C1 segment of cervical spinal cord (tissue), 14 donors: ENCODE measurements at regions not wholly inside any gene's neighbourhood (a gene's known extent, or its start where the extent isn't known, plus 50 kb on each side); places are given as distances from the start of the nearest gene placed in this dataset.
"Not testable (repeated sequence)": the region's sequence is repeated elsewhere in the genome, so short reads cannot be mapped to it uniquely, and the experiment has no call there.

Experiments
- DNase-seq, 14 donors: peaks; one replicate each; lab custom pipeline; 2025; lab: John Stamatoyannopoulos, UW

DNA sequence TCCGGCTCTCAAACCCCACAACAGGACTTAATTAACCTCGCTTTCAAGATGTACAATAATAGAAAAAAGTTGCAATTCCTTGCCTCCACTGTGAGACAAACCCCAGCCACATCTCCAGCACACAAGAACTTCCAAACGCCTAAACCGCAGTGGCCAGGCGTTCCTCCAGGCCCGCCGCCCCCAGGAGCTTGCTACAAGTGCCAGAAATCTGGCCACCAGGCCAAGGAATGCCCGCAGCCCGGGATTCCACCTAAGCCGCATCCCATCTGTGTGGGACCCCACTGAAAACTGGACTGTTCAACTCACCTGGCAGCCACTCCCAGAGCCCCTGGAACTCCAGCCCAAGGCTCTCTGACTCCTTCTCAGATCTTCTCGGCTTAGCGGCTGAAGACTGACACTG, 262.5 kb downstream of the SMARCA2 start:
- not testable (repeated sequence) for DNase-seq

DNA sequence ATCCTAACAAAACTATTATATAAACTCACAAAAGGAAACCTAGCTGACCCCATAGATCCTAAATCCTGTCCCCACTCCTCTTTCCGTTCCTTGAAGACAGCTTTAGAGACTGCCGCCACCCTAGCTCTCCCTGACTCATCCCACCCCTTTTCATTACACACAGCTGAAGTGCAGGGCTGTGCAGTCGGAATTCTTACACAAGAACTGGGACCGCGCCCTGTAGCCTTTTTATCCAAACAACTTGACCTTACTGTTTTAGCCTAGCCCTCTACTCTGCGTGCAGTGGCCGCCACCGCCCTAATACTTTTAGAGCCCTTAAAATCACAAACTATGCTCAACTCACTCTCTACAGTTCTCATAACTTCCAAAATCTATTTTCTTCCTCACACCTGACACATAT, 264.0 kb downstream of the SMARCA2 start:
- not testable (repeated sequence) for DNase-seq

DNA sequence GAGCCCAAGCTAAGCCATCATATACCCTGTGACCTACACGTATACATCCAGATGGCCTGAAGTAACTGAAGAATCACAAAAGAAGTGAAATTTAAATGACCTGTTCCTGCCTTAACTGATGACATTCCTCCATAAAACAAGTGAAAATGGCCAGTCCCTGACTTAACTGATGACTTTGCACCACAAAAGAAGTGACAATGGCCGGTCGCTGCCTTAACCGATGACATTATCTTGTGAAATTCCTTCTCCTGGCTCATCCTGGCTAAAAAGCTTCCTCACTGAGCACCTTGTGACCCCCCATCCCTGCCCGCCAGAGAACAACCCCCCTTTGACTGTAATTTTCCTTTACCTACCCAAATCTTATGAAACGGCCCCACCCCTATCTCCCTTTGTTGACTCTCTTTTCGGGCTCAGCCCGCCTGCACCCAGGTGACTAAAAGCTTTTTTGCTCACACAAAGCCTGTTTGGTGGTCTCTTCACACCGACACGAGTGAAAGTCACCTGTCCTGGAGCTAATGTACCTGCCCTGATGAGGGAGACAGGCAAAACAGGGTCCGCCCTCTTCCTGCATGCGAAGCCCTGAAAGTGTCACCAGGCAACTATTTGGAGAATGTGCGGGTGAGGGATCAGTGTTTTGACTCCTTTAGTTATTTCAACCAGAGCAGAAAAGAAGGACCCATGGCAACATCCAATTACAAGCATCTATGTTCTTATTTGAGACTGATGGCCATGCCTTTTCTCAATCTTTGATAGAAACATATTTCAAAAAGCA, 266.1 kb downstream of the SMARCA2 start:
- no peak for DNase-seq

DNA sequence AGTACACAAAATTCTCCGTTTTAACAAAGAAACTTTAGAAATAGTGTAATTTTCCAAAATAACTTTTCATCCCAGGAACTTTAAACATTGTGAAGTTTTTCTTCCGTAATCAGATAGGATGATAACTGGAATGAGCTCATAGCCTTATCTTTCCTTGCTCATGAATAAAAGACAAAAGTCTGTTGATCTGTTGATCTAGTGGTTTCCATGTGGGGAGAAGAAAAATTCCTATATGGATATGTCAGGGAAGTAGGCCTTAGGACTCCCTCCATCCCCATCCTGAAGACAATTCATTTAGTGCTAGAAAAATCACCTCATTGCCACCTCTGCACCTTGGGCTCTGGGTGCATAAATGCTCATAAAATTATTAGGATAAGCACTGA, 266.6 kb downstream of the SMARCA2 start:
- no peak for DNase-seq

DNA sequence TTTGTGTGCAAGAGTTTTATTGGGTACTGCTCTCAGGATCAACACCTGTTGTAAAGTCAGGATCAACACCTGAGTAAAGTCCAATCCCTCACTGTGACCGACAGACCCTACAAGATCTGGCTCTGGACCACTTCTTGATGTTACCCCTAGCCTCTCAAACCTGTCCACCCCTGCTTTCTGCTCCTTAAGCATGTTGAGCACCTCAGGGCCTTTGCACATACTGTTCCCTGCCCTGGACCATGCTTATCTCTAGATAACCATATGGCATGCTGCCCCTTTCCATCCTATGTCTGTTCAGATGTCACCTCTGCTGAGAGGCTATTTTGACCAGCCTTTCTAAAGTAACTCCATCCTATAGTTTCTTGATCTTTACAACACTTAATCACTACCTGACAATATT, 269.6 kb downstream of the SMARCA2 start:
- no peak for DNase-seq

DNA sequence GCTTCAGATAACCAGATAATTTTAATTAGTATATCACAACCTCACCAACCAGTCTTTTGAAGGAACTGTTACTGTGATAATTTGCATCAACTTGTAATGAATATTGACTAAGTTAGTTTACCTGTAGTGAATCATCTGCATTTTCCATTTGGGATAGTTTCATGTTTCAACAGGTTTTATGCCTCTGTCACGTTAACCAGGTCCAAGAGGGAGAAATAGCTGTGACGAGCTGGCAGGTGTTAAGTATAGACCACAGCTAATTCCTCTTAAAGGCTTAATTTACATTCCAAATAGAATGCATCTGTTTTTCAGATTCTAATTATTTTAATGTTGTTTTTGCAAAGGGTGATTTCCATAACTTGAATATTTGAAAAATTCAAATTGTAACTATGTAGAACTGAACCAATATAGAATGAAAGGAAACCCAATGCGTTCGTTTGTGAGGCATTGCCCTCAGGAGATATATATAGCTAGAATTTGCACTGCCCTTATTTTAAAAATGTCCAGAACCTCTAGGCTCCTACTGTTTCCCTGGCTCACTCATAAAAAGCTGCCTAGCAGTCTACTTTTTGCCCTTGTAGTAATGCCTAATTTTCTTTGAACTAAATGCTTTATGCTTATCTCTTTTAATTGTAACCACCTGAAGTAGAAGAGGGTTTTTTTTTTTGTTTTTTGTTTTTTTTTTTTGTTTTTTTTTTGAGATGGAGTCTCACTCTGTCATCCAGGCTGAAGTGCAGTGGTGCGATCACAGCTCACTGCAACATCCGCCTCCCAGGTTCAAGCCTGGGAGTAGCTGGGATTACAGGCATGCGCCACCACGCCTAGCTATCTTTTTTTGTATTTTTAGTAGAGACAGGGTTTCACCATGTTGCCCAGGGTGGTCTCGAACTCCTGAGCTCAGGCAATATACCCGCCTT, 270.5 kb downstream of the SMARCA2 start:
- DNase-seq: no peak

DNA sequence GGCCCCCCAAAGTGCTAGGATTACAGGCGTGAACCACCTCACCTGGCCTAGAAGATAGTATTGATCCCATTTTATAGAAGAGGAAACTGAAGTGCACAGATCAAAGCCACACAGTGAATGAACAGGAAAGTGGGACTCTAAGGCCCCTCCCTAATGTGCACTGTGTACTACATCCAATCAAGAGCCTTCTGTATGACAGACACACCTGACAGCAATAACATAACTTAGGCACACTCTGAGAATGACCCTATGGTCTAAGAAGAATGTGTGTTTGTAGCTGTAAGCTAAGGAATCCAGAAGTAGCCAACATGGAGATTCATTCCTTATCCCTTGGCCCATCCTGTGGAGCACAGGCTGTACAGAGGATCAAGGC, 271.2 kb downstream of the SMARCA2 start:
- no peak for DNase-seq

DNA sequence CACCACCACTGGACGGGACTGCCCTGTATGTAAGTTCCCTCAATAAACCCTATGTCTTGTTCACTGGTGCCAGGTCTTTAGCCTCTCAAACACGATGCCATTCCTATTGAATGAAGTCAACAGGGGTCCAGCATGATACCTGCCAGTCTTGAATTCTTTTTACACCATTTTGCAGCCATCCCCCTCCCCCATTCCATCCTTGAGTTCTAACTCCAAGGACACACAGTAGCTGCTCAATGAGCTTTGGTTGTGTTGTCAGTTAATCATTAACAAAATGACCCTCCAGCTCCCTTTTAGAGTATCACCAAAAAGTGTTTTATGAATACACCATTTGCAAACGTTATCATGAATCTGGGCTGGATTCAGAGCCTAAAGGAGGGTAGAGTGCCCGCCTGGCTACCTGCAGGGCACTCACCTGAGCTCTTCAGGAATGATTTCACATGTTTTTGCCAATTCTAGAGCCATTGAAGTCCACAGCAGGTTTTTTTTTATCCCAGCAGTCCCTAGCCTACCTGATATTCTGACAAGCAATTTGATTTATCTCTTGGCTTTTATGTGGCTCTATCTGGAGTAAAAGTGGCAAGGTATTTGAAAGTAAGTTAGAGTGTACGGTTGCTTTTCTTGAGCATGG, 271.8 kb downstream of the SMARCA2 start:
- no peak for DNase-seq

DNA sequence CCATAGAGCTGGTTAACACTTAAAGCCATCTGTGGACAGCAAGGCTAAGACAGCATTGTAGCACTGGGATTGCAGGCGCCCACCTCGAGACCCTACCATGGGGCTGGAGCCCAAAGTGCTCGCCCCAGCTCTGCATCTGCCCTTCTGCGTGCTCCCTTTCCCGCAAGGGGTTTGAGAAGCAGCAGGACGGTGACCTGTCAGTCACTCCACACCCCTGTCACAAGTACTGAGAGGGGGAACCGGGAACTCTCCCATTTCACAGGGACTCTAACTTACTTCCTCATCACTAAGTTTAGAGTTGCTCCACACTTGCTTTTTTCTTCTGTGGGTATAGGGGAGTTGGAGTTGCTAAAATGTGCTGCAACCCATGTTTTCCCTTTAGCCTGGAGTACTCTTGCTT, 273.2 kb downstream of the SMARCA2 start:
- no peak for DNase-seq

DNA sequence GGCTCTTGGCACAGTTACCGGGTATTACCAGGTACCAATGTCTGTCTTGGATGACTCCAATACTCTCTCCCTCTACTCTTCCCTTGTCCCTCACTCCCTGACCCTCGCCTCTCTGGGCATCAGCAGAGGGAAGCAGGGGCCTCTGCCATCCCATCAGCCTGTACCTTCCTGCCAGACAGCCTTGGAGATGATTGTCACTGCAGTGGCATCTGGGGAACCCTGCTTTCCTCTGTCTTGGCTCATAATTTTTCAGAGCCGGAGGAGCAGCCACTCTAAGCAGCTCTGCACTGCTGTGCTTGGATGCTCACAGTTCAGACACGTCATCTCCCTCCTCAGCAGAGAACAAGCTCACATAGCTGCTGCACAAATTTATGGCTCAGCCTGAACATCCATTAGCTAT, 274.1 kb downstream of the SMARCA2 start:
- no peak for DNase-seq

DNA sequence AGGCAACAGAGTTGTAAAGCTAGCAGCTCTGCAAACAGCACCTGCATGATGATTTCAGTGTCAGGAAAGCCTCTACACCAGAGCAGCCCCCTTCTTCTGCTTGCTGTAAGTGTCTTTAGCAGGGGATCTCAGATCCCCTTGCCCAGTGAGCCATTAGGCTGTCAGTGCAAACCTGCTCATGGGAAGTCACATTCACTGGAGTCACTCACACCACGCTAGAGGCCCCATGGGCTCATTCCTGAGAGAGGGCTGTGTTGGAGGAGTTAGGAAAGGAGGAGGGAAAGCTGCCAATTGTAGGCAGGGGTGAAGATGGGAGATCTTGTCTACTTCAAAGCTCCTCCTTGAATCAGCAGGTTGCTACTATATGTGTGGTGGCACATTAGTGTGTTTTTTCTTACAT, 275.2 kb downstream of the SMARCA2 start:
- no peak for DNase-seq

DNA sequence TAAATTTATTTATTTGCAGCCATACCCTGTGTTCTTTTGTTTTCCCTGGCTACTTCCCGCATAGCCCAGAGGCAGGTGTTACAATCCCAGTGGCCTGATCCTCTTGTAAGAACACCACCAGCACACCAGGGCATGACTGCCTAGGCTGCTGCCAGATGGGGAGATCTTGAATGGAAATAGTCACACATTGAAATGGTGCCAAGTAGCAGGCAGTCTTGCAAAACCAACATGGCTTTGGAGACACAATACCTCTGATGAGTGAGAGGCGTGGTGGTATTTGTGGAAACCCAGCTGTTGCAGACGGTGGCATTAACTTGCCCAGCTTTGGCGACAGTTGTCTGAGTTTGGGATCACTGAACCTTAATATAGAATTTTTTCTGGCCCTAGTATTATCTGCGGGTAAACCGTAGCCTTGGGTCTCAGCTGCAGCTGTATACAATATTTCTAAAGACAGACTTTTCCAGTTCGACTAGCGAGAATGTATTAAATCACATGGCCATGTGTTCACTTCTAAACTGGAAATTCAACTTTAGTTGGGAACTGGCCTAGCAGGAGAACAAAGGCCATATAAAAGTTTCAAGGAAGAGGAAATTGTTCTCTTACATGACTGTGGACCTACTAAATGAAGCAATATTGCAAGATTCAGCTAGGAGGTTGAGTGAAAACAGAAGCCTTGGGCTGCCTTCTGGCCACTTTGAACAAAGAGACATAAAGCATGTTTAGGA, 277.0 kb downstream of the SMARCA2 start:
- no peak for DNase-seq

DNA sequence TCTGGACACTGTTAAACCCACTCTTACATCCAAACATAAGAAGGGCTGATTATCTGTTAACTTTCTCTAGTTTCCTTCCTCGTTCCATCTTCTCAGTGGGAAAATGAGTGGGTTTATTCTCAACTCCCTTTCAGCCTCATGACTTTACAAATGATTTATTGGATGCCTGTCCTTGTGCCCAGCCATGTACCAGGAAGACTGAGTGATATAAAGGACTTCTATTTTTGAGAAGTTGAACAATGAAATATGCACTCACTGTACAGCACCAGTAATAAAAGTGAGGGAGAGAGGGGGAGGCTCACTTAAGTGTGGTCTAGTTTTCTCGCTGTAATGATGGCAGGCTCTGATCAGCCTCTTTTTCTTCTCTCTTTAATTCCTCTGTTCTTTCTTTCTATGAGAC, 277.6 kb downstream of the SMARCA2 start:
- DNase-seq: no peak

DNA sequence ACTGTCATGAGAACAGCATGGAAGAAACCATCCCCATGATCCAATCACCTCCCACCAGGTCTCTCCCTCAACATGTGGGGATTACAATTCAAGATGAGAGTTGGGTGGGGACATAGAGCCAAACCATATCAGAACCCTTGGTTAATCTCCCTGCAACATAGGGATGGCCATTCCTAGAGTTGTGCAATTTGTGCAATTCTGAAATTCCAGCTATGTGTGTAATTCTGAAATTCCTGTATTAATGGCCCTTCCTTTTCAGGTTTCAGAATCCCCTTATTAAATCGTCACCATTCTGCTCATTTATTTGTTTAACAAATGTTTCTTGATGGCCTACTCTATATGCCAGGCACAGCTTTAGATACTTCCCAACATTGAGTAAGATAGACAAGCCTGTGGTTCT, 282.6 kb downstream of the SMARCA2 start:
- DNase-seq: no peak

DNA sequence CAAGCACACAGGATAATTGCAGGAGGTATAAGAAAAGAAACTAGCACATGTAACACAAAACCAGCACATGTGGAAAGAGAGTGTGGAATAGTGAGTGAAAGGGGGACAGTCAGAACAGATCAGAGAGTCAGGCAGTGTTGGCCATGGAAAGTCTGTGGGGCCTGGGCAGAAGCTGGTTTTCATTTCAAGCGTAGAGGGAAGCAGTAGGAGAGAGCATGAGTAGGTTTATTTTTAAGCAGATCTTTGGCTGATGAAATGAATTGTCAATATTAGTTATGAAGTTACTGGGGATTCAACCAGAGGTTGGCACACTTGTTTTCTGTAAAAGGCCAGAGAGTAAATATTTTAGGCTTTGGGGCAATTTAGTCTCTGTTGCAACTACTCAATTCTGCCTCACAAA, 283.1 kb downstream of the SMARCA2 start:
- no peak for DNase-seq

DNA sequence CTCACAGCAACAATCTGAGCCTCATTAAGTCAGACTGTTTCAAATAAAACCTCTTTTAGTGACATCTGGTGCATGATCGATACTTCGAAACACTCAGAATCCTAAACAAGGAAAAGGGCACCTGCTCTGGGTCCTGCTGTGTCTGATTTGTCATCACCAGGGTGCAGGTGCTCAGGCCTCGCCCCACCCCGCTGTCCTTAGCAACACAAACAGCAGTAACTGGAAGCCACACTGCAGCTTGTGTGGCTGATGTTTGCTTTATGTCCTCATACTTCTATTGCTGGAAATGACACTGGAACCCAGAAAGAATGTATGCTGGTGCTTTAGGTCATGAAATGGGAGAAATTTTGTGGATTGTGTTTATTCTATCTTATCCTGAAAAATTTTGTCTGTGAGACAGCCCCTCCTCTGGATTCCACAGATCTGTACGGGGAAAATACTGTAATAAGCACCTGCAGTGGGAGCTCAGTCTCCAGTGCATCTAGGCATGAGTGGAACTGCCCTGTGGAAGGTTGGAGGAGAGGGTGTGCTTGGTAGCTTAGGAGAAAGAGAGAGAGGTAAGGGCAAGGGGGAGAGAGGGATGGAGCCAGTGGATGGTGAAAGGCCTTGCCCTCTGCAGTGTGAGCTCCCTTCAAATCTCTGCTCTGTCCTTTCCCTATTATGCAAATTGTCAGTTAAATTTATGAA, 284.2 kb downstream of the SMARCA2 start:
- DNase-seq: no peak

DNA sequence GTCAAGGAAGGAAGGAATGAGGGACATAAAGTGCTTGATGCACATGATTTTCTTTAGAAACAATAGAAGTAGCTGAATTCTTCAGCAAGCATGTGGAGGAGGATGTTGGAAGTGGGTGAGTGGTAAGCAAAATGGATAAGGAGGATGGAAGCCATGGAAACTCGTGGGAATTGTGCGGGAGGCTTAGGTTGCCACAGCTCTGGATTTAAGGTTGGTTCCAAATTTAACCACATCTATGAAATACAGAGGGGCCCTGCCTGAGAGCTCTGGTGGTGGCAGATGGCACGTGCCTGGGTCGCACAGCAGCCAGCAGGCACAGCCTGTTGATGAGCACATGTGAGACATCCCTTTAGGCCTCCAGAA, 284.7 kb downstream of the SMARCA2 start:
- no peak for DNase-seq

DNA sequence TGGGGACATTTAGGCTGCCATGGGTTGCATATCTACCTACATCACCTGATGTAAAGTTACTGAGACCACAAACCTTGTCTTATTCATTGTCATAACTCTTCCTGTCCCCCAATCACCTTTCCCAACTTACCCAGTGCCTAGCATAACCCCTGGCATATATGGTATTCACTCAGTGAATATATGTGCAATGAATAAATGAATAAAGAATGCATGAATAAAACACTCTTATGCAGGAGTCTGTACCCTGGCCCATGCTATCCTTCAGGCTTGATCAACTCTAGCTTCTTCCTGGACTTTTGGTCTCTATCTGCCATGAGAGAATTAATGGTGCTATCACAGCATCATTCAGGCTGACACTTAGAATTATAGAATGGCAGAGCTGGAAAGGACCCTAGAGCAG, 285.2 kb downstream of the SMARCA2 start:
- DNase-seq: no peak

DNA sequence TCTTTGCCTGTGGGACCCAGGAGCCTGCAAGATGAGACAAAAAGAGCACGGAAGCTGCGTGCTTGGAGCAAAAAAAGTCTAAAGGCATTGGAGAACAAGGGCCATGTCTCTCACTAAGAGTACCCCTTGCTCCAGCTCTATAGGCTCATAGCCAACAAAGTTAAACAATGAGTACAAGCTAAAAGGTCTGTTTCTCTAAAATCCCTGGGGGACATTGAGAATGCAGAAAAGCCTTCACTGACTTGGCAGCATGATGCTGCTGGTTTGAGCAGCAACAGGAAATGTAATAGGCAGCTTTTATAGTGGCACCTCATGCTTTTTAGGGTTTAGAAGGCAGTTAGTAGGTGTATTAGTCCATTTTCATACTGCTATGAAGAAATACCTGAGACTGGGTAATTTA, 287.5 kb downstream of the SMARCA2 start:
- no peak for DNase-seq

DNA sequence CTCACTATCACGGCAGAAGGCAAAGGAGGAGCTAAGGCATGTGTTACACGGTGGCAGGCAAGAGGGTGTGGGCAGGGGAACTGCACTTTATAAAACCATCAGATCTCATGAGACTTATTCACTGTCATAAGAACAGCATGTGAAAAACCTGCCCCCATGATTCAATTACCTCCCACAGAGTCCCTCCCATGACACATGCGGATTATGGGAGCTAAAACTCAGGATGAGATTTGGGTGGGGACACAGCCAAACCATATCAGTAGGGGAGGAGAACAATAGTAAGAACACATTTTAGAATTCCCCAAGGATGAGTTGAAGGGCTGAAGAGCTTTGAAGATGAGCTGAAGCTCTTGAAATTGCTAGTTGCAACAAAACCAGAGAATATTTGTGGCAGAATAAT, 287.9 kb downstream of the SMARCA2 start:
- no peak for DNase-seq

DNA sequence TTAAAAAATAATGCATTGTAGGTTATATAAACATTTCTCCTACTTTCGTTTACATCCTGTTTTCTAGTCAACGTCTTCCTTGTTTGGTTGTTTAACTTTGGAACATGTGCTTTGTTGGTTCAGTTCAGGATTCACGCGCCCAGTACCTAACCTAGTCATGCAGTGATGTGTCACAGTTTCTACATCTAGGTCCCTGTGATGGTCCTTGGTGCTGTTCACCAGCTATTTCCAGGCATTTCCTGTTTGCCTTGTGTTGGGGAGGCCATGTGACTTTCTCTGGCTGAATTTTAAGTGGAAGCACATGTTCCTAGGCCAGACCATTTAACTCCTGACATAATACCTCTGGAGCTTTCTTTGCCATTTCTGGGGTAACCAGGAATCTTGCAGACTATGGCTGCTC, 292.3 kb downstream of the SMARCA2 start:
- DNase-seq: no peak
